IMR-90 (cell line): ENCODE measurements at regions not wholly inside any gene's neighbourhood (a gene's known extent, or its start where the extent isn't known, plus 50 kb on each side); places are given as distances from the start of the nearest gene placed in this dataset.
A peak's percentile ranks its signal among the peaks of the same experiment; 100 is the strongest.

Experiments used
- ATAC-seq: fragments of 200-7000 bp; cut with Tn5 transposase; 2 replicates; pipeline ENCODE4 v1.9.1; 2020; ENCODE audit warnings: low read depth, mild to moderate bottlenecking, moderate library complexity
- BruUV-seq: library from RNA; stranded (reverse); fragments of 400-500 nt; replicated peaks from 2 replicates; lab custom pipeline; 2021; lab: Mats Ljungman, UMichigan
- CTCF ChIA-PET: fragments of 300-600 bp; formaldehyde crosslinking; extraction: SDS; loops from one replicate; lab custom pipeline; 2021; ENCODE audit warnings: antibody characterized with exemption; lab: Yijun Ruan, JAX
- POLR2A ChIA-PET: fragments of 300-600 bp; sonication (Branson Sonifier 250); formaldehyde crosslinking; loops from one replicate; lab custom pipeline; 2022; ENCODE audit warnings: antibody characterized with exemption; ENCODE audit not compliant: unreplicated experiment; lab: Charles Lee
- DNase-seq: peaks from one replicate; pipeline ENCODE4 v3.0.0; 2013
- H2AFZ ChIP-seq: replicated peaks from 2 replicates; pipeline ENCODE3; 2013; ENCODE audit warnings: low read length, mild to moderate bottlenecking; ENCODE audit not compliant: poor library complexity
- H2AK5ac ChIP-seq: 2 replicates; pipeline ENCODE4 v1.6.1; 2013; ENCODE audit warnings: low read depth, low read length, inconsistent platforms
- H2AK9ac ChIP-seq: replicated peaks from 2 replicates; pipeline ENCODE3; 2013; ENCODE audit warnings: mild to moderate bottlenecking, low read depth, low read length, moderate library complexity; ENCODE audit not compliant: poor library complexity
- H2BK120ac ChIP-seq: 2 replicates; pipeline ENCODE4 v1.6.1; 2013; ENCODE audit warnings: low read depth, low read length, inconsistent platforms
- H2BK15ac ChIP-seq: 3 replicates; pipeline ENCODE4 v1.6.1; 2013; ENCODE audit warnings: low read depth, low read length, inconsistent platforms
- H2BK20ac ChIP-seq: 2 replicates; pipeline ENCODE4 v1.6.1; 2013; ENCODE audit warnings: low read depth, mild to moderate bottlenecking, inconsistent platforms, low read length, moderate library complexity
- H2BK5ac ChIP-seq: 2 replicates; pipeline ENCODE4 v1.6.1; 2013; ENCODE audit warnings: mild to moderate bottlenecking, low read depth, low read length, inconsistent platforms; ENCODE audit not compliant: poor library complexity, severe bottlenecking
- H3K14ac ChIP-seq: replicated peaks from 2 replicates; pipeline ENCODE4 v1.6.1; 2013; ENCODE audit warnings: low read depth, low read length, inconsistent platforms
- H3K18ac ChIP-seq: 2 replicates; pipeline ENCODE4 v1.6.1; 2013; ENCODE audit warnings: low read depth, low read length, control low read depth
- H3K23ac ChIP-seq: 2 replicates; pipeline ENCODE4 v1.6.1; 2013; ENCODE audit warnings: low read depth, low read length, inconsistent platforms
- H3K27ac ChIP-seq: 2 replicates; pipeline ENCODE4 v1.5.1; 2013; ENCODE audit warnings: mild to moderate bottlenecking, control low read depth, low read length; ENCODE audit not compliant: insufficient read depth
- H3K27me3 ChIP-seq: 2 replicates; pipeline ENCODE4 v1.6.1; 2013; ENCODE audit warnings: low read length; ENCODE audit not compliant: control insufficient read depth, insufficient read depth
- H3K36me3 ChIP-seq: 2 replicates; pipeline ENCODE4 v1.6.1; 2013; ENCODE audit warnings: low read length, mixed read lengths; ENCODE audit not compliant: control insufficient read depth, insufficient read depth
- H3K4ac ChIP-seq: 2 replicates; pipeline ENCODE4 v1.6.1; 2013; ENCODE audit warnings: low read depth, low read length, inconsistent platforms
- H3K4me1 ChIP-seq: 2 replicates; pipeline ENCODE4 v1.6.1; 2013; ENCODE audit warnings: low read length, mixed read lengths; ENCODE audit not compliant: control insufficient read depth, insufficient read depth
- H3K4me2 ChIP-seq: 2 replicates; pipeline ENCODE4 v1.6.1; 2013; ENCODE audit warnings: low read depth, mild to moderate bottlenecking, control low read depth, low read length, moderate library complexity
- H3K4me3 ChIP-seq: 2 replicates; pipeline ENCODE4 v1.5.1; 2013; ENCODE audit warnings: low read depth, mild to moderate bottlenecking, control low read depth, low read length, moderate library complexity; ENCODE audit not compliant: insufficient read depth
- H3K56ac ChIP-seq: 2 replicates; pipeline ENCODE4 v1.6.1; 2013; ENCODE audit warnings: low read length, inconsistent platforms; ENCODE audit not compliant: insufficient read depth; ENCODE audit errors: extremely low read depth
- H3K79me1 ChIP-seq, 2 experiments: 2 replicates each; pipeline ENCODE4 v1.6.1; 2013; ENCODE audit warnings: low read length in 2 of 2, inconsistent platforms in 1 of 2, low read depth in 1 of 2
- H3K9ac ChIP-seq: 2 replicates; pipeline ENCODE4 v1.6.1; 2013; ENCODE audit warnings: low read depth, low read length, control low read depth
- H3K9me1 ChIP-seq: 2 replicates; pipeline ENCODE4 v1.6.1; 2013; ENCODE audit warnings: low read length, inconsistent platforms; ENCODE audit not compliant: insufficient read depth
- H3K9me3 ChIP-seq: 2 replicates; pipeline ENCODE4 v1.6.1; 2013; ENCODE audit warnings: low read length; ENCODE audit not compliant: control insufficient read depth, insufficient read depth
- H4K20me1 ChIP-seq: 2 replicates; pipeline ENCODE4 v1.6.1; 2013; ENCODE audit warnings: low read length, inconsistent platforms; ENCODE audit not compliant: insufficient read depth
- H4K5ac ChIP-seq: 2 replicates; pipeline ENCODE4 v1.6.1; 2013; ENCODE audit warnings: mild to moderate bottlenecking, low read depth, low read length, control low read depth
- H4K8ac ChIP-seq, 2 experiments: 2 replicates each; pipeline ENCODE4 v1.6.1; 2013; ENCODE audit warnings: low read depth in 2 of 2, low read length in 2 of 2, control low read depth in 1 of 2, inconsistent platforms in 1 of 2
- H4K91ac ChIP-seq: 2 replicates; pipeline ENCODE4 v1.6.1; 2013; ENCODE audit warnings: low read depth, low read length, inconsistent platforms; ENCODE audit not compliant: insufficient read depth
- CHD1 ChIP-seq: IDR thresholded peaks from 2 replicates; pipeline ENCODE4 v1.6.1; 2012; ENCODE audit warnings: low read depth, low read length, improper control_type of control experiment
- FOS ChIP-seq: fragments of 150-350 bp; IDR thresholded peaks from 2 replicates; pipeline ENCODE4 v1.6.1; 2016; ENCODE audit warnings: low read depth, low read length
- MAZ ChIP-seq: IDR thresholded peaks from 2 replicates; pipeline ENCODE4 v1.6.1; 2012; ENCODE audit warnings: low read depth, mild to moderate bottlenecking, low read length, improper control_type of control experiment, moderate library complexity, borderline replicate concordance
- NFE2L2 ChIP-seq: fragments of 150-350 bp; IDR thresholded peaks from 2 replicates; pipeline ENCODE4 v1.6.1; 2016; ENCODE audit warnings: low read depth, mild to moderate bottlenecking, low read length
- POLR2A ChIP-seq: IDR thresholded peaks from 2 replicates; pipeline ENCODE4 v1.6.1; 2012; ENCODE audit warnings: mild to moderate bottlenecking, low read depth, low read length
- RAD21 ChIP-seq: IDR thresholded peaks from 2 replicates; pipeline ENCODE4 v1.6.1; 2012; ENCODE audit warnings: low read length, improper control_type of control experiment
- RFX5 ChIP-seq: IDR thresholded peaks from 2 replicates; pipeline ENCODE4 v1.8.0; 2012; ENCODE audit warnings: low read depth, mild to moderate bottlenecking, low read length, moderate library complexity
- USF2 ChIP-seq: fragments of 150-350 bp; IDR thresholded peaks from 2 replicates; pipeline ENCODE4 v1.6.1; 2017; ENCODE audit warnings: mild to moderate bottlenecking, antibody characterized with exemption, low read length, low read depth
- WGBS, 2 experiments: methylation state at CpG; one replicate each; pipeline versions ENCODE4 v1.1.5 to v1.1.7; 2013; ENCODE audit warnings: missing lambda C conversion rate in 2 of 2; ENCODE audit not compliant: insufficient read length in 1 of 2; ENCODE audit errors: extremely low coverage in 2 of 2; 5-methylcytosine and 5-hydroxymethylcytosine counted together
- dilution Hi-C: fragments of 300-500 bp; cut with HindIII; formaldehyde crosslinking; loops from one replicate; pipeline ENCODE4 v1.14.3; 2018; ENCODE audit warnings: low sequenced_read_pairs; ENCODE audit not compliant: unreplicated experiment
- in situ Hi-C: fragments of 300-500 bp; cut with MboI; formaldehyde crosslinking; loops from 3 replicates; pipeline ENCODE4 v1.14.3; 2019; ENCODE audit warnings: low sequenced_read_pairs, inconsistent platforms, mixed read lengths
- intact Hi-C: fragments of 100-400 bp; cut with micrococcal nuclease; formaldehyde crosslinking; loops from 2 replicates; pipeline ENCODE4 v1.10.0; 2022

DNA sequence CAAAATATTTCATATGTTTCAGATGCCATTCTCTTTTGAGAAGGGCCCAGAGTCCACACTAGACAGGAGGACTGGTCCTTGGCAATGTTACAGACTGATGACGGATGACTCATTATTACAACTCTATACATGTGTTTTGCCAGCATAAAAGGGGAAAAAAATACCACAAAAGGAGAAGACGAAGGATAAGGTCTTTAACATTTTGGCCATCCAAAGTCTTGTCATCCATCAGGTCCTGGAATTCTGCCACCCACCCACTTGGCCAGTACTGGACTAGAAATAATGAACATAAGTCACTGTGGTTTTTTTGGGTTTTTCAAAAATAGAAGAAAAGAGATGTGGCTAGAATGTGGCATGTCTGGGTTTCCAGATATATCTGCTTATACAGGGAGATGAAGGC is 57.7 kb upstream of the BDNF start:
- Histone ChIP-seq H4K8ac (no peak overlapping the region), H3K36me3 (no peaks in the 10 kb centered on the region), H2BK5ac (no peak overlapping the region), H2BK120ac (no peak overlapping the region), H2AK5ac (no peak overlapping the region), H3K14ac (no peak overlapping the region), H3K56ac (no peak overlapping the region), H4K91ac (no peak overlapping the region), H3K18ac (no peak overlapping the region), H3K4me3 (no peak overlapping the region), H3K4ac (no peak overlapping the region), H3K79me1 (no peaks in the 10 kb centered on the region), H4K5ac (no peak overlapping the region), H3K27me3 (no peaks in the 10 kb centered on the region), H3K27ac (no peak overlapping the region), H2AK9ac (no peak overlapping the region), H3K9me3 (no peaks in the 10 kb centered on the region), H2AFZ (no peak overlapping the region), H3K9me1 (peaks cover 5% of the 10 kb centered on the region; the same call in 1 of the 2 replicates), H3K23ac (no peak overlapping the region), H3K4me2 (no peak overlapping the region), H2BK20ac (no peak overlapping the region), H3K9ac (no peak overlapping the region), H2BK15ac (no peak overlapping the region), H3K4me1 (peaks cover 2% of the 10 kb centered on the region; the same call in 1 of the 2 replicates), H4K20me1 (no peaks in the 10 kb centered on the region)
- 20% methylated on average over 1 of the region's 2 CpGs; no CpG with 5 or more reads in 1 of the 2 experiments for WGBS, 2 experiments
- peak; percentile 75 for DNase-seq
- intact Hi-C loops (no loop called here), in situ Hi-C loops (no loop called here), dilution Hi-C loops (no loop called here)
- ChIA-PET POLR2A (no interaction called here), CTCF (no interaction called here)
- BruUV-seq = no TSS peak
- TF ChIP-seq MAZ = no peak
- no peak for TF ChIP-seq POLR2A
- TF ChIP-seq FOS = peak; percentile 48; the same call in 1 of the 2 replicates
- no peak for TF ChIP-seq USF2
- no peak for TF ChIP-seq NFE2L2
- no peak for TF ChIP-seq CHD1
- TF ChIP-seq RFX5 = no peak
- no peak for TF ChIP-seq RAD21
- 0 out of 2 replicates have a peak, but pooled peaks have one; percentile 14 for ATAC-seq
